Endothelial cell of umbilical vein (primary cell): ENCODE measurements at regions not wholly inside any gene's neighbourhood (a gene's known extent, or its start where the extent isn't known, plus 50 kb on each side); places are given as distances from the start of the nearest gene placed in this dataset.

Source experiments
- BruUV-seq: library from RNA; stranded (reverse); fragments of 400-500 nt; replicated peaks from 2 replicates; lab custom pipeline; 2021; lab: Mats Ljungman, UMichigan
- CTCF ChIA-PET: fragments of 300-600, 350-600 bp; sonication (Branson Sonifier 250); formaldehyde crosslinking; loops from one replicate; lab custom pipeline; 2021; ENCODE audit warnings: antibody characterized with exemption, inconsistent platforms; lab: Charles Lee
- POLR2A ChIA-PET: fragments of 300-600, 350-600 bp; sonication (Branson Sonifier 250); formaldehyde crosslinking; loops from one replicate; lab custom pipeline; 2021; ENCODE audit warnings: antibody characterized with exemption, inconsistent platforms; lab: Charles Lee
- DNase-seq: peaks from one replicate; pipeline ENCODE4 v3.0.0-alpha.2; 2011; ENCODE audit warnings: low read depth, low spot score
- FAIRE-seq: peaks from 2 replicates; lab custom pipeline; 2011; peaks lifted over from hg19 to GRCh38; lab: Jason Lieb, UNC
- H2AFZ ChIP-seq: 2 replicates; pipeline ENCODE4 v1.6.0; 2012; ENCODE audit warnings: low read depth, low read length, control low read depth, inconsistent platforms
- H3K27ac ChIP-seq: 2 replicates; pipeline ENCODE4 v1.5.1; 2011; ENCODE audit warnings: low read depth, mild to moderate bottlenecking, control low read depth, low read length, moderate library complexity; ENCODE audit not compliant: insufficient read depth
- H3K27me3 ChIP-seq, 2 experiments: 2 replicates each; pipeline versions ENCODE4 v1.6.0 to v1.6.1; 2011; ENCODE audit warnings: low read length in 2 of 2, mixed read lengths in 1 of 2; ENCODE audit not compliant: control insufficient read depth in 2 of 2, insufficient read depth in 2 of 2
- H3K36me3 ChIP-seq, 2 experiments: 2 replicates in 1 of 2; 3 replicates in 1 of 2; pipeline ENCODE4 v1.5.1; 2011; ENCODE audit warnings: low read length in 2 of 2, mild to moderate bottlenecking in 1 of 2, moderate library complexity in 1 of 2; ENCODE audit not compliant: control insufficient read depth in 2 of 2, insufficient read depth in 2 of 2; ENCODE audit errors: extremely low read depth in 1 of 2
- H3K4me1 ChIP-seq: 3 replicates; pipeline ENCODE4 v1.5.1; 2011; ENCODE audit warnings: mild to moderate bottlenecking, low read length; ENCODE audit not compliant: control insufficient read depth, insufficient read depth; ENCODE audit errors: extremely low read depth
- H3K4me2 ChIP-seq: 2 replicates; pipeline ENCODE4 v1.6.1; 2011; ENCODE audit warnings: low read length, control low read depth, mixed read lengths; ENCODE audit not compliant: insufficient read depth
- H3K4me3 ChIP-seq, 3 experiments: fragments of 200-600 bp in 1 of 3; sonication (generic), shearing (Covaris generic) in 1 of 3; replicated peaks in 1 of 3; 2 replicates each; pipeline ENCODE4 v1.5.1; 2011 to 2016; ENCODE audit warnings: control low read depth in 3 of 3, low read length in 3 of 3, mild to moderate bottlenecking in 2 of 3, inconsistent platforms in 1 of 3, low read depth in 1 of 3, moderate library complexity in 1 of 3; ENCODE audit not compliant: insufficient read depth in 1 of 3
- H3K79me2 ChIP-seq: 2 replicates; pipeline ENCODE4 v1.6.0; 2012; ENCODE audit warnings: low read length, inconsistent platforms; ENCODE audit not compliant: control insufficient read depth, insufficient read depth
- H3K9ac ChIP-seq: replicated peaks from 2 replicates; pipeline ENCODE3; 2011; ENCODE audit warnings: low read length, control low read depth; ENCODE audit not compliant: insufficient read depth; ENCODE audit errors: extremely low read depth
- H3K9me1 ChIP-seq: replicated peaks from 3 replicates; pipeline ENCODE4 v1.6.0; 2011; ENCODE audit warnings: mild to moderate bottlenecking, low read length; ENCODE audit not compliant: control insufficient read depth, insufficient read depth; ENCODE audit errors: extremely low read depth
- H3K9me3 ChIP-seq: replicated peaks from 2 replicates; pipeline ENCODE4 v1.5.1; 2012; ENCODE audit warnings: low read length, inconsistent platforms; ENCODE audit not compliant: control insufficient read depth, insufficient read depth
- H4K20me1 ChIP-seq: replicated peaks from 2 replicates; pipeline ENCODE3; 2011; ENCODE audit warnings: mild to moderate bottlenecking, low read length; ENCODE audit not compliant: control insufficient read depth, insufficient read depth; ENCODE audit errors: extremely low read depth
- EZH2 ChIP-seq: IDR thresholded peaks from 2 replicates; pipeline ENCODE4 v1.6.1; 2012; ENCODE audit warnings: borderline replicate concordance, low read depth, mild to moderate bottlenecking, moderate library complexity, low read length, inconsistent platforms; ENCODE audit not compliant: severe bottlenecking
- FOS ChIP-seq: IDR thresholded peaks from 2 replicates; pipeline ENCODE4 v1.6.1; 2011; ENCODE audit warnings: mild to moderate bottlenecking, low read length, moderate library complexity, borderline replicate concordance; ENCODE audit not compliant: insufficient read depth
- JUN ChIP-seq: IDR thresholded peaks from 2 replicates; pipeline ENCODE4 v1.6.1; 2011; ENCODE audit warnings: borderline replicate concordance, low read depth; ENCODE audit not compliant: insufficient read length, insufficient read depth
- POLR2A ChIP-seq: IDR thresholded peaks from 2 replicates; pipeline ENCODE4 v1.6.1; 2012; ENCODE audit warnings: low read depth, mild to moderate bottlenecking, control low read depth, low read length
- dilution Hi-C: fragments of 300-500 bp; cut with MboI; formaldehyde crosslinking; loops from one replicate; pipeline ENCODE4 v1.15.0; 2019; ENCODE audit warnings: low sequenced_read_pairs; ENCODE audit not compliant: extremely low pct_ligation_motif_present
- intact Hi-C: fragments of 100-400 bp; cut with micrococcal nuclease; formaldehyde crosslinking; loops from one replicate; pipeline ENCODE4 v1.10.0; 2022
- TF ChIP-seq, protein P1 (sequence below), 2 donors: IDR thresholded peaks; 1 replicate in 1 of 2; 2 replicates in 1 of 2; pipeline ENCODE4 v1.5.1; 2011; ENCODE audit warnings: low read length in 2 of 2, mild to moderate bottlenecking in 2 of 2, moderate library complexity in 2 of 2, control low read depth in 1 of 2, inconsistent platforms in 1 of 2, low read depth in 1 of 2; ENCODE audit not compliant: insufficient read depth in 1 of 2; ENCODE audit errors: extremely low read depth in 1 of 2

DNA sequence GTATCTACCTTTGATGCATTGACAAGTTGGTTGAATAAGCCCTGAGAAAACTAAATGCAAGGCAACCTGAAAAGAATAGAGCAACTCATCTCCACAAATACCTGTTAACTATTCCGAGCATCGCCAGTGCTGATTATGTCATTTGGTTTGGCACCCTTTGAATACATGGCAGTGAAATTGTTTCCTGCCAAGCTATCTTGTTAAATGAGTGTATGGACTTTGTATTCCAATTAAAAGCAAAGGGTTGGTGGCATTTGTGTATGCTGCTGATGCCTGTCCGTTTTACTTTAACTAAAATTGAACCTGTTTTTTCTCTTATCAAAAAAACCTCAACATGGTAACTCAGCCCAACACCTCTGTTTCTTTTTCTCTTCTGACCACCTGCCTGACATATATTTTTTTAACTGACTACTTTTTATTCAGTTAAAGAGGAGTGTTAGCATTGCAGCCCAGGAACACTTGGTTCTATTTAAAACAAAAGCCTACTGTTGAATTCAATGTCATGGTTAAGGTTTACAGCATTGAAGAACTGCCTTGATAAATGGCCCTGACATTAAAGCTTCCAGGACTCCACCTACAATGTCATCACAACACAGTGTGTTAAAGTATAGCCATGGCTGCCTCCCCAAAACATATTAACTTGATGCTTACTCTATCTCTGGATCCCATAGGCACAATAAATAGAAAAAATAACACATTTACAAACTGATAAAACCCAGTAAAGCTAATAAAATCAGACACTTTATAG is 838.3 kb upstream of the NOVA1 start:
- dilution Hi-C loops, result no loop called here

DNA sequence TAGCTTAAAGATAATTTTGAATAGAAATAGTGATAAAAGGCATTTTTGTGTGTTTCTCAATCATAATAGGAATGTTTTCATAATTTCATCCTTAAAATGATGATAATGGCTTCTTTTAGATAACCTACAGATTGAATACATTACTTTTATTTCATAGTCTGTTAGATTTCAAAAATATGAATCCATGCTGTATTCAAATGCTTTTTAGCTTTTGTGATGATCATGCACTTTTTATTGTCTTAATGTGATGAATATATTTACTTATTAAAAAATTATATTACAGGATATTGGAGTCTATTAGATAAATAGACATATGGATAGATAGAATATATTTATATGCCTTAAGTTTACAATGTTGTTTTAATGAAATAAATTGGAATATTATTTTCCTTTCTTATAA is 886.8 kb upstream of the NOVA1 start:
- Histone ChIP-seq H3K36me3 (no peaks in the 10 kb centered on the region), H3K4me3 (no peak overlapping the region), H2AFZ (no peak overlapping the region), H3K79me2 (no peaks in the 10 kb centered on the region), H3K9me3 (no peaks in the 10 kb centered on the region), H3K9ac (no peak overlapping the region), H3K27me3 (no peaks in the 10 kb centered on the region), H3K9me1 (no peaks in the 10 kb centered on the region), H3K27ac (no peak overlapping the region), H4K20me1 (no peaks in the 10 kb centered on the region), H3K4me1 (no peaks in the 10 kb centered on the region), H3K4me2 (no peak overlapping the region)
- ChIA-PET POLR2A (no interaction called here), CTCF (no interaction called here)
- TF ChIP-seq EZH2, result no peak
- no peak for TF ChIP-seq JUN
- TF ChIP-seq POLR2A, result no peak
- no peak for TF ChIP-seq FOS
- dilution Hi-C loops (no loop called here), intact Hi-C loops (no loop called here)
- no peak for DNase-seq
- no TSS peak for BruUV-seq
- FAIRE-seq, result no peak

More for the DNA sequence above, 838.3 kb upstream of the NOVA1 start:
- no peaks in the 10 kb centered on the region for H3K9me1 ChIP-seq
- no peaks in the 10 kb centered on the region for H3K36me3 ChIP-seq
- H3K4me2 ChIP-seq, result no peak overlapping the region
- no peak for FAIRE-seq
- H3K9me3 ChIP-seq, result no peaks in the 10 kb centered on the region
- intact Hi-C loops, result no loop called here
- no peaks in the 10 kb centered on the region for H3K79me2 ChIP-seq
- no peak overlapping the region for H3K4me3 ChIP-seq
- H2AFZ ChIP-seq, result no peak overlapping the region
- DNase-seq, result no peak
- POLR2A ChIA-PET, result no interaction called here
- no peaks in the 10 kb centered on the region for H3K27me3 ChIP-seq
- CTCF ChIA-PET, result no interaction called here
- no peak overlapping the region for H3K27ac ChIP-seq
- no TSS peak for BruUV-seq
- TF ChIP-seq FOS (no peak), POLR2A (no peak)
- TF ChIP-seq, protein P1, sequence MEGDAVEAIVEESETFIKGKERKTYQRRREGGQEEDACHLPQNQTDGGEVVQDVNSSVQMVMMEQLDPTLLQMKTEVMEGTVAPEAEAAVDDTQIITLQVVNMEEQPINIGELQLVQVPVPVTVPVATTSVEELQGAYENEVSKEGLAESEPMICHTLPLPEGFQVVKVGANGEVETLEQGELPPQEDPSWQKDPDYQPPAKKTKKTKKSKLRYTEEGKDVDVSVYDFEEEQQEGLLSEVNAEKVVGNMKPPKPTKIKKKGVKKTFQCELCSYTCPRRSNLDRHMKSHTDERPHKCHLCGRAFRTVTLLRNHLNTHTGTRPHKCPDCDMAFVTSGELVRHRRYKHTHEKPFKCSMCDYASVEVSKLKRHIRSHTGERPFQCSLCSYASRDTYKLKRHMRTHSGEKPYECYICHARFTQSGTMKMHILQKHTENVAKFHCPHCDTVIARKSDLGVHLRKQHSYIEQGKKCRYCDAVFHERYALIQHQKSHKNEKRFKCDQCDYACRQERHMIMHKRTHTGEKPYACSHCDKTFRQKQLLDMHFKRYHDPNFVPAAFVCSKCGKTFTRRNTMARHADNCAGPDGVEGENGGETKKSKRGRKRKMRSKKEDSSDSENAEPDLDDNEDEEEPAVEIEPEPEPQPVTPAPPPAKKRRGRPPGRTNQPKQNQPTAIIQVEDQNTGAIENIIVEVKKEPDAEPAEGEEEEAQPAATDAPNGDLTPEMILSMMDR (IDR thresholded peaks at IDR 0.05; ENCODE audit: extremely low read depth in 1 of 2, insufficient read depth in 1 of 2, low read depth in 1 of 2, low read length in 2 of 2), result no peak
- H4K20me1 ChIP-seq, result no peaks in the 10 kb centered on the region
- H3K9ac ChIP-seq, result no peak overlapping the region
- H3K4me1 ChIP-seq, result no peaks in the 10 kb centered on the region
